GM21723 (cell line): ENCODE measurements at regions not wholly inside any gene's neighbourhood (a gene's known extent, or its start where the extent isn't known, plus 50 kb on each side); places are given as distances from the start of the nearest gene placed in this dataset.

ENCODE experiments used
- ATAC-seq: cut with Tn5 transposase; IDR thresholded peaks from one replicate; pipeline ENCODE4 v1.9.1; 2021; ENCODE audit warnings: mild to moderate bottlenecking, moderate library complexity; ENCODE audit not compliant: unreplicated experiment

- no peak for ATAC-seq
These were observed 1196.7 kb upstream of the TENM4 start for GRCh38 chr11:80637571-80637970.

GRCh38 chr11:80636999-80637398, 1196.2 kb upstream of the TENM4 start:
- no peak for ATAC-seq

GRCh38 chr11:80635178-80635577, 1194.3 kb upstream of the TENM4 start:
- no peak for ATAC-seq

- ATAC-seq, result no peak
These were observed 1191.9 kb upstream of the TENM4 start for GRCh38 chr11:80632691-80633090.

- no peak for ATAC-seq
These were observed 1191.3 kb upstream of the TENM4 start for GRCh38 chr11:80632156-80632555.

- no peak for ATAC-seq
These were observed 1188.6 kb upstream of the TENM4 start for GRCh38 chr11:80629466-80629865.

- no peak for ATAC-seq
These were observed 1186.5 kb upstream of the TENM4 start for GRCh38 chr11:80627364-80627763.

- ATAC-seq, result no peak
These were observed 1185.9 kb upstream of the TENM4 start for GRCh38 chr11:80626721-80627120.

- no peak for ATAC-seq
These were observed 1184.7 kb upstream of the TENM4 start for GRCh38 chr11:80625563-80625962.

- ATAC-seq, result no peak
These were observed 1181.0 kb upstream of the TENM4 start for GRCh38 chr11:80621871-80622270.

- no peak for ATAC-seq
These were observed 1180.0 kb upstream of the TENM4 start for GRCh38 chr11:80620867-80621266.

GRCh38 chr11:80617156-80617555, 1176.3 kb upstream of the TENM4 start:
- ATAC-seq, result no peak

- no peak for ATAC-seq
These were observed 1175.4 kb upstream of the TENM4 start for GRCh38 chr11:80616070-80616800.

GRCh38 chr11:80613655-80614054, 1172.8 kb upstream of the TENM4 start:
- ATAC-seq, result no peak

GRCh38 chr11:80610516-80610915, 1169.7 kb upstream of the TENM4 start:
- ATAC-seq, result no peak

GRCh38 chr11:80603472-80603871, 1162.6 kb upstream of the TENM4 start:
- ATAC-seq, result no peak

- ATAC-seq, result no peak
These were observed 1158.1 kb upstream of the TENM4 start for GRCh38 chr11:80598905-80599304.

GRCh38 chr11:80596291-80596810, 1155.5 kb upstream of the TENM4 start:
- ATAC-seq, result no peak

GRCh38 chr11:80595011-80595410, 1154.2 kb upstream of the TENM4 start:
- ATAC-seq, result no peak

- no peak for ATAC-seq
These were observed 1153.0 kb upstream of the TENM4 start for GRCh38 chr11:80593648-80594374.

GRCh38 chr11:80592546-80592945, 1151.7 kb upstream of the TENM4 start:
- ATAC-seq, result no peak

GRCh38 chr11:80587906-80588305, 1147.1 kb upstream of the TENM4 start:
- no peak for ATAC-seq
